ENCODE measurements at regions not wholly inside any gene's neighbourhood (a gene's known extent, or its start where the extent isn't known, plus 50 kb on each side); places are given as distances from the start of the nearest gene placed in this dataset.

- H3K9me1 ChIP-seq (ENCODE audit: control insufficient read depth, extremely low read depth, insufficient read depth, low read length), result no peaks in the 10 kb centered on the region
- no peak overlapping the region for H3K9ac ChIP-seq (ENCODE audit: control insufficient read depth, extremely low read depth, insufficient read depth, low read length)
- no peak overlapping the region for H3K4me2 ChIP-seq (ENCODE audit: control insufficient read depth, extremely low read depth, insufficient read depth, low read depth, low read length)
- FAIRE-seq, result no peak
- dilution Hi-C loops (cut with MboI; ENCODE audit: extremely low pct_ligation_motif_present, low sequenced_read_pairs), result no loop called here
- H3K9me3 ChIP-seq (ENCODE audit: control insufficient read depth, low read depth, low read length), result no peaks in the 10 kb centered on the region
- no peaks in the 10 kb centered on the region for H4K20me1 ChIP-seq (ENCODE audit: control insufficient read depth, extremely low read depth, insufficient read depth, low read length)
- H3K27ac ChIP-seq (ENCODE audit: control insufficient read depth, insufficient read depth, low read length), result no peak overlapping the region
- H3K27me3 ChIP-seq (ENCODE audit: control insufficient read depth, extremely low read depth, insufficient read depth, low read length), result no peaks in the 10 kb centered on the region
- no peak for TF ChIP-seq CTCF (optimal IDR thresholded peaks at IDR 0.05 in 1 of 3, IDR thresholded peaks at IDR 0.05 in 1 of 3, conservative IDR thresholded peaks at IDR 0.05 in 1 of 3; ENCODE audit: extremely low read depth in 1 of 3, insufficient read depth in 2 of 3, low read length in 3 of 3)
- TF ChIP-seq EZH2 (IDR thresholded peaks at IDR 0.05; ENCODE audit: low read length), result no peak
- peaks cover 7% of the 10 kb centered on the region for H3K79me2 ChIP-seq (ENCODE audit: control insufficient read depth, insufficient read depth, low read length)
- H3K4me1 ChIP-seq (ENCODE audit: control insufficient read depth, extremely low read depth, insufficient read depth, low read length), result peaks cover 5% of the 10 kb centered on the region
- no peak overlapping the region for H3K4me3 ChIP-seq (ENCODE audit: control insufficient read depth in 2 of 3, extremely low read depth in 1 of 3, insufficient read depth in 2 of 3, low read depth in 1 of 3, low read length in 3 of 3)
- no peak overlapping the region for H2AFZ ChIP-seq (ENCODE audit: control insufficient read depth, low read length)
- no peaks in the 10 kb centered on the region for H3K36me3 ChIP-seq (ENCODE audit: control insufficient read depth in 2 of 2, extremely low read depth in 1 of 2, insufficient read depth in 2 of 2, low read length in 2 of 2)
- no peak for DNase-seq (ENCODE audit: low read depth, low spot score)
These were observed 113.2 kb upstream of the BEND6 start for GRCh38 chr6:56841751-56842150.

- Histone ChIP-seq H3K36me3 (ENCODE audit: control insufficient read depth in 2 of 2, extremely low read depth in 1 of 2, insufficient read depth in 2 of 2, low read length in 2 of 2) (no peaks in the 10 kb centered on the region), H3K4me1 (ENCODE audit: control insufficient read depth, extremely low read depth, insufficient read depth, low read length) (peaks cover 5% of the 10 kb centered on the region), H3K27me3 (ENCODE audit: control insufficient read depth, extremely low read depth, insufficient read depth, low read length) (no peaks in the 10 kb centered on the region), H2AFZ (ENCODE audit: control insufficient read depth, low read length) (no peak overlapping the region), H4K20me1 (ENCODE audit: control insufficient read depth, extremely low read depth, insufficient read depth, low read length) (no peaks in the 10 kb centered on the region), H3K9ac (ENCODE audit: control insufficient read depth, extremely low read depth, insufficient read depth, low read length) (no peak overlapping the region), H3K9me3 (ENCODE audit: control insufficient read depth, low read depth, low read length) (no peaks in the 10 kb centered on the region), H3K79me2 (ENCODE audit: control insufficient read depth, insufficient read depth, low read length) (peaks cover 7% of the 10 kb centered on the region), H3K4me3 (ENCODE audit: control insufficient read depth in 2 of 3, extremely low read depth in 1 of 3, insufficient read depth in 2 of 3, low read depth in 1 of 3, low read length in 3 of 3) (no peak overlapping the region), H3K9me1 (ENCODE audit: control insufficient read depth, extremely low read depth, insufficient read depth, low read length) (no peaks in the 10 kb centered on the region), H3K4me2 (ENCODE audit: control insufficient read depth, extremely low read depth, insufficient read depth, low read depth, low read length) (no peak overlapping the region), H3K27ac (ENCODE audit: control insufficient read depth, insufficient read depth, low read length) (no peak overlapping the region)
- dilution Hi-C loops (cut with MboI; ENCODE audit: extremely low pct_ligation_motif_present, low sequenced_read_pairs), result no loop called here
- no peak for TF ChIP-seq CTCF (optimal IDR thresholded peaks at IDR 0.05 in 1 of 3, IDR thresholded peaks at IDR 0.05 in 1 of 3, conservative IDR thresholded peaks at IDR 0.05 in 1 of 3; ENCODE audit: extremely low read depth in 1 of 3, insufficient read depth in 2 of 3, low read length in 3 of 3)
- no peak for TF ChIP-seq EZH2 (IDR thresholded peaks at IDR 0.05; ENCODE audit: low read length)
- no peak for DNase-seq (ENCODE audit: low read depth, low spot score)
- FAIRE-seq, result no peak
These were observed 113.5 kb upstream of the BEND6 start for GRCh38 chr6:56841381-56841749.
